GM13976 (cell line): ENCODE measurements at regions not wholly inside any gene's neighbourhood (a gene's known extent, or its start where the extent isn't known, plus 50 kb on each side); places are given as distances from the start of the nearest gene placed in this dataset.

ENCODE experiments used
- DNase-seq: peaks from one replicate; pipeline ENCODE4 v3.0.0; 2012; ENCODE audit warnings: low spot score
- CTCF ChIP-seq: IDR thresholded peaks from 2 replicates; pipeline ENCODE4 v1.5.1; 2012; ENCODE audit warnings: borderline replicate concordance, mild to moderate bottlenecking; ENCODE audit not compliant: insufficient read depth; ENCODE audit errors: extremely low read depth, missing control alignments, control extremely low read depth
- in situ Hi-C: fragments of 300-500 bp; cut with MboI; formaldehyde crosslinking; loops from one replicate; pipeline ENCODE4 v1.12.0; 2022; ENCODE audit warnings: low sequenced_read_pairs, mixed read lengths, inconsistent platforms; ENCODE audit not compliant: unreplicated experiment

- no peak for DNase-seq
- in situ Hi-C loops, result no loop called here
- no peak for TF ChIP-seq CTCF
These were observed 353.5 kb downstream of the SPATA31D1 start for GRCh38 chr9:82342046-82342445.

GRCh38 chr9:82346040-82346439 lies 357.5 kb downstream of the SPATA31D1 start:
- in situ Hi-C loops, result no loop called here
- DNase-seq, result no peak
- no peak for TF ChIP-seq CTCF

- in situ Hi-C loops, result no loop called here
- TF ChIP-seq CTCF, result no peak
- DNase-seq, result no peak
These were observed 365.2 kb downstream of the SPATA31D1 start for GRCh38 chr9:82353631-82354278.

GRCh38 chr9:82354279-82354659 lies 365.7 kb downstream of the SPATA31D1 start:
- no peak for DNase-seq
- TF ChIP-seq CTCF, result no peak
- in situ Hi-C loops, result no loop called here

GRCh38 chr9:82356131-82356530 lies 367.6 kb downstream of the SPATA31D1 start:
- in situ Hi-C loops, result no loop called here
- TF ChIP-seq CTCF, result no peak
- DNase-seq, result no peak

GRCh38 chr9:82356871-82357270 lies 368.3 kb downstream of the SPATA31D1 start:
- TF ChIP-seq CTCF, result no peak
- DNase-seq, result no peak
- in situ Hi-C loops, result no loop called here
